CD4-positive, alpha-beta T cell (primary cell): ENCODE measurements at regions not wholly inside any gene's neighbourhood (a gene's known extent, or its start where the extent isn't known, plus 50 kb on each side); places are given as distances from the start of the nearest gene placed in this dataset.

Source experiments
- ATAC-seq: fragments of 200-7000 bp; cut with Tn5 transposase; one replicate; pipeline ENCODE4 v1.10.0; 2022; ENCODE audit warnings: mild to moderate bottlenecking; ENCODE audit not compliant: poor library complexity
- CTCF ChIA-PET: fragments of 350-600 bp; sonication (Branson Sonifier 250); formaldehyde crosslinking; loops from one replicate; lab custom pipeline; 2021; ENCODE audit warnings: antibody characterized with exemption, inconsistent platforms; lab: Charles Lee
- POLR2A ChIA-PET: fragments of 350-600 bp; sonication (Branson Sonifier 250); formaldehyde crosslinking; loops from one replicate; lab custom pipeline; 2021; ENCODE audit warnings: antibody characterized with exemption, inconsistent platforms; lab: Charles Lee
- DNase-seq, 14 experiments: peaks; one replicate each; pipeline ENCODE4 v3.0.0-alpha.2; 2013 to 2020; ENCODE audit warnings: mixed read lengths in 2 of 14
- H3K27ac ChIP-seq, 2 donors: one replicate each; pipeline versions ENCODE4 v1.5.1 to v1.7.0; 2013; ENCODE audit warnings: low read length in 2 of 2, low read depth in 1 of 2, mild to moderate bottlenecking in 1 of 2
- H3K27me3 ChIP-seq, 2 experiments: 1 replicate in 1 of 2; 2 replicates in 1 of 2; pipeline versions ENCODE4 v1.6.1 to v1.7.0; 2013; ENCODE audit warnings: low read length in 2 of 2, control low read depth in 1 of 2, mild to moderate bottlenecking in 1 of 2, moderate library complexity in 1 of 2; ENCODE audit not compliant: insufficient read depth in 2 of 2, control insufficient read depth in 1 of 2
- H3K36me3 ChIP-seq: one replicate; pipeline ENCODE4 v1.6.1; 2013; ENCODE audit warnings: low read length, control low read depth; ENCODE audit not compliant: insufficient read depth
- H3K4me1 ChIP-seq: one replicate; pipeline ENCODE4 v1.6.1; 2013; ENCODE audit warnings: low read length, control low read depth; ENCODE audit not compliant: insufficient read depth
- H3K4me3 ChIP-seq: one replicate; pipeline ENCODE4 v1.5.1; 2013; ENCODE audit warnings: mild to moderate bottlenecking, low read length, moderate library complexity
- H3K9me3 ChIP-seq, 2 experiments: 1 replicate in 1 of 2; 2 replicates in 1 of 2; pipeline versions ENCODE4 v1.6.1 to v1.7.0; 2013; ENCODE audit warnings: low read length in 2 of 2, mild to moderate bottlenecking in 2 of 2, control low read depth in 1 of 2, moderate library complexity in 1 of 2; ENCODE audit not compliant: control insufficient read depth in 1 of 2, insufficient read depth in 1 of 2
- H3K27ac Mint-ChIP-seq: one replicate; pipeline ENCODE4 v1.8.0; 2020; ENCODE audit warnings: mixed read lengths
- H3K27me3 Mint-ChIP-seq: one replicate; pipeline ENCODE4 v1.8.0; 2021; ENCODE audit warnings: mixed read lengths
- H3K36me3 Mint-ChIP-seq: one replicate; pipeline ENCODE4 v1.8.0; 2021; ENCODE audit warnings: low read depth, mixed read lengths
- H3K4me1 Mint-ChIP-seq: one replicate; pipeline ENCODE4 v1.8.0; 2021; ENCODE audit warnings: low read depth, mixed read lengths
- H3K4me3 Mint-ChIP-seq: one replicate; pipeline ENCODE4 v1.8.0; 2020; ENCODE audit warnings: mild to moderate bottlenecking, mixed read lengths
- H3K9me3 Mint-ChIP-seq: one replicate; pipeline ENCODE4 v1.8.0; 2020; ENCODE audit warnings: mixed read lengths
- CTCF ChIP-seq: fragments of 200-600 bp; IDR thresholded peaks from one replicate; pipeline ENCODE4 v1.8.0; 2022; ENCODE audit warnings: antibody characterized with exemption, mild to moderate bottlenecking
- intact Hi-C, 2 experiments: fragments of 100-400 bp; cut with DNase I in 1 of 2; cut with micrococcal nuclease in 1 of 2; formaldehyde crosslinking; loops; one replicate each; pipeline versions ENCODE4 v1.15.1 to v1.9.0; 2023 to 2025; cut with DNase I, micrococcal nuclease

GRCh38 chr12:28857369-28857768 is 291.7 kb upstream of the FAR2 start:
- Histone ChIP-seq H3K27me3 (no peaks in the 10 kb centered on the region), H3K36me3 (no peaks in the 10 kb centered on the region), H3K4me1 (no peaks in the 10 kb centered on the region), H3K9me3 (no peaks in the 10 kb centered on the region), H3K4me3 (no peak overlapping the region), H3K27ac (no peak overlapping the region)
- no peak overlapping the region for H3K27ac Mint-ChIP-seq
- ATAC-seq (no peak), DNase-seq (no peak)
- no peak for TF ChIP-seq CTCF
- intact Hi-C loops, result no loop called here
- no peaks in the 10 kb centered on the region for H3K9me3 Mint-ChIP-seq
- H3K27me3 Mint-ChIP-seq, result peaks cover 4% of the 10 kb centered on the region
- POLR2A ChIA-PET, result no interaction called here
- no peaks in the 10 kb centered on the region for H3K36me3 Mint-ChIP-seq
- CTCF ChIA-PET, result no interaction called here
- H3K4me1 Mint-ChIP-seq, result no peaks in the 10 kb centered on the region
- H3K4me3 Mint-ChIP-seq, result no peak overlapping the region

GRCh38 chr12:28859551-28859950 is 289.5 kb upstream of the FAR2 start:
- POLR2A ChIA-PET, result no interaction called here
- H3K9me3 Mint-ChIP-seq, result peaks cover 2% of the 10 kb centered on the region
- no peaks in the 10 kb centered on the region for H3K27me3 ChIP-seq
- no peak for ATAC-seq
- H3K36me3 ChIP-seq, result no peaks in the 10 kb centered on the region
- no peaks in the 10 kb centered on the region for H3K36me3 Mint-ChIP-seq
- H3K4me3 ChIP-seq, result no peak overlapping the region
- H3K27ac ChIP-seq, result no peak overlapping the region
- H3K4me1 ChIP-seq, result no peaks in the 10 kb centered on the region
- H3K4me1 Mint-ChIP-seq, result no peaks in the 10 kb centered on the region
- no peak overlapping the region for H3K27ac Mint-ChIP-seq
- DNase-seq, result no peak
- TF ChIP-seq CTCF, result no peak
- H3K4me3 Mint-ChIP-seq, result no peak overlapping the region
- CTCF ChIA-PET, result no interaction called here
- H3K9me3 ChIP-seq, result no peaks in the 10 kb centered on the region
- intact Hi-C loops, result no loop called here
- H3K27me3 Mint-ChIP-seq, result peaks cover 4% of the 10 kb centered on the region

GRCh38 chr12:28865776-28866175 is 283.3 kb upstream of the FAR2 start:
- intact Hi-C loops, result no loop called here
- Histone ChIP-seq H3K9me3 (no peaks in the 10 kb centered on the region), H3K27me3 (no peaks in the 10 kb centered on the region), H3K4me1 (no peaks in the 10 kb centered on the region), H3K27ac (no peak overlapping the region), H3K36me3 (no peaks in the 10 kb centered on the region), H3K4me3 (no peak overlapping the region)
- Mint-ChIP-seq H3K9me3 (peaks cover 2% of the 10 kb centered on the region), H3K4me3 (no peak overlapping the region), H3K27me3 (no peaks in the 10 kb centered on the region), H3K36me3 (no peaks in the 10 kb centered on the region), H3K27ac (no peak overlapping the region), H3K4me1 (no peaks in the 10 kb centered on the region)
- no peak for DNase-seq
- ATAC-seq, result no peak
- ChIA-PET POLR2A (no interaction called here), CTCF (no interaction called here)
- TF ChIP-seq CTCF, result no peak
